H1 (cell line): ENCODE measurements at regions not wholly inside any gene's neighbourhood (a gene's known extent, or its start where the extent isn't known, plus 50 kb on each side); places are given as distances from the start of the nearest gene placed in this dataset.

Experiments used
- CTCF ChIA-PET: fragments of 300-600 bp; sonication (Branson Sonifier 250); formaldehyde crosslinking; loops from one replicate; lab custom pipeline; 2021; ENCODE audit not compliant: partially characterized antibody; lab: Charles Lee
- POLR2A ChIA-PET: fragments of 300-600 bp; sonication (Branson Sonifier 250); formaldehyde crosslinking; loops from one replicate; lab custom pipeline; 2021; ENCODE audit warnings: inconsistent platforms; ENCODE audit not compliant: partially characterized antibody; lab: Charles Lee
- DNase-seq, 2 experiments: peaks; one replicate each; pipeline versions ENCODE4 v3.0.0 to v3.0.0-alpha.2; 2010 to 2022; ENCODE audit warnings: low spot score in 2 of 2, low read depth in 1 of 2, mixed read lengths in 1 of 2
- FAIRE-seq: peaks from 2 replicates; lab custom pipeline; 2011; peaks lifted over from hg19 to GRCh38; lab: Jason Lieb, UNC
- H2AFZ ChIP-seq: 2 replicates; pipeline ENCODE4 v1.8.1; 2012; ENCODE audit warnings: low read length, inconsistent platforms
- H2AK5ac ChIP-seq: 2 replicates; pipeline ENCODE4 v1.6.1; 2013; ENCODE audit warnings: low read depth, low read length
- H2BK120ac ChIP-seq: replicated peaks from 2 replicates; pipeline ENCODE3; 2013; ENCODE audit warnings: low read depth, low read length, inconsistent platforms
- H2BK12ac ChIP-seq: 2 replicates; pipeline ENCODE4 v1.6.1; 2013; ENCODE audit warnings: low read depth, low read length
- H2BK15ac ChIP-seq: 2 replicates; pipeline ENCODE4 v1.6.1; 2013; ENCODE audit warnings: low read length
- H2BK20ac ChIP-seq: 2 replicates; pipeline ENCODE4 v1.6.1; 2013; ENCODE audit warnings: low read length
- H2BK5ac ChIP-seq: 2 replicates; pipeline ENCODE4 v1.6.1; 2013; ENCODE audit warnings: low read depth, low read length
- H3K14ac ChIP-seq: 2 replicates; pipeline ENCODE4 v1.6.1; 2013; ENCODE audit warnings: inconsistent platforms; ENCODE audit not compliant: insufficient read length
- H3K18ac ChIP-seq: 2 replicates; pipeline ENCODE4 v1.6.1; 2013; ENCODE audit warnings: low read length; ENCODE audit errors: extremely low read depth
- H3K23ac ChIP-seq: 2 replicates; pipeline ENCODE4 v1.6.1; 2013; ENCODE audit warnings: inconsistent platforms; ENCODE audit not compliant: insufficient read length
- H3K23me2 ChIP-seq: 2 replicates; pipeline ENCODE4 v1.6.1; 2013; ENCODE audit warnings: low read depth, low read length
- H3K27ac ChIP-seq: 2 replicates; pipeline ENCODE4 v1.6.1; 2011; ENCODE audit warnings: low read depth, low read length, inconsistent platforms
- H3K27me3 ChIP-seq, 4 experiments: replicated peaks in 1 of 4; 1 replicate in 1 of 4; 2 replicates in 3 of 4; pipeline versions ENCODE4 v1.6.1 to v1.8.1; 2011 to 2013; ENCODE audit warnings: low read length in 3 of 4, mild to moderate bottlenecking in 3 of 4, inconsistent platforms in 2 of 4, mixed read lengths in 2 of 4, moderate library complexity in 1 of 4; ENCODE audit not compliant: control insufficient read depth in 3 of 4, insufficient read depth in 3 of 4; ENCODE audit errors: extremely low read depth in 1 of 4
- H3K36me3 ChIP-seq, 4 experiments: 2 replicates each; pipeline versions ENCODE4 v1.6.1 to v1.8.1; 2011 to 2013; ENCODE audit warnings: mild to moderate bottlenecking in 4 of 4, low read length in 3 of 4, moderate library complexity in 2 of 4, control low read depth in 1 of 4, inconsistent platforms in 1 of 4; ENCODE audit not compliant: insufficient read depth in 4 of 4, control insufficient read depth in 2 of 4
- H3K4ac ChIP-seq: replicated peaks from 2 replicates; pipeline ENCODE3; 2013; ENCODE audit warnings: low read length, low read depth, mixed read lengths, inconsistent platforms; ENCODE audit not compliant: insufficient read length
- H3K4me1 ChIP-seq, 4 experiments: replicated peaks in 1 of 4; 1 replicate in 1 of 4; 2 replicates in 3 of 4; pipeline versions ENCODE4 v1.6.1 to v1.8.1; 2011 to 2013; ENCODE audit warnings: low read length in 3 of 4, inconsistent platforms in 2 of 4, mixed read lengths in 1 of 4; ENCODE audit not compliant: insufficient read depth in 4 of 4, control insufficient read depth in 3 of 4
- H3K4me2 ChIP-seq, 2 experiments: 2 replicates each; pipeline versions ENCODE4 v1.6.1 to v1.8.1; 2011 to 2013; ENCODE audit warnings: low read depth in 2 of 2, low read length in 2 of 2, control low read depth in 1 of 2, inconsistent platforms in 1 of 2, mild to moderate bottlenecking in 1 of 2; ENCODE audit not compliant: insufficient read depth in 1 of 2
- H3K4me3 ChIP-seq, 4 experiments: fragments of 200-600, 300-600 bp in 1 of 4; sonication (generic), shearing (Covaris generic), sonication (Bioruptor Twin) in 1 of 4; 2 replicates each; pipeline versions ENCODE4 v1.5.1 to v1.8.1; 2011 to 2016; ENCODE audit warnings: low read length in 4 of 4, low read depth in 3 of 4, control low read depth in 2 of 4, inconsistent platforms in 2 of 4, mild to moderate bottlenecking in 2 of 4, mixed read lengths in 1 of 4, moderate library complexity in 1 of 4; ENCODE audit not compliant: insufficient read depth in 2 of 4; ENCODE audit errors: extremely low read depth in 1 of 4
- H3K56ac ChIP-seq: replicated peaks from 2 replicates; pipeline ENCODE3; 2013; ENCODE audit warnings: low read depth, mild to moderate bottlenecking, mixed read lengths, low read length, inconsistent platforms; ENCODE audit not compliant: insufficient read length
- H3K79me1 ChIP-seq: 2 replicates; pipeline ENCODE4 v1.6.1; 2013; ENCODE audit warnings: low read depth, low read length, control low read depth
- H3K79me2 ChIP-seq, 2 experiments: 2 replicates each; pipeline versions ENCODE4 v1.6.1 to v1.8.1; 2012 to 2013; ENCODE audit warnings: low read length in 2 of 2, mild to moderate bottlenecking in 2 of 2, inconsistent platforms in 1 of 2; ENCODE audit not compliant: insufficient read depth in 2 of 2, control insufficient read depth in 1 of 2
- H3K9ac ChIP-seq, 4 experiments: replicated peaks in 1 of 4; 1 replicate in 1 of 4; 2 replicates in 3 of 4; pipeline versions ENCODE4 v1.6.1 to v1.8.1; 2011 to 2013; ENCODE audit warnings: low read depth in 3 of 4, low read length in 3 of 4, control low read depth in 2 of 4, mild to moderate bottlenecking in 2 of 4, moderate library complexity in 2 of 4, inconsistent platforms in 1 of 4; ENCODE audit errors: extremely low read depth in 1 of 4
- H3K9me3 ChIP-seq, 2 experiments: 2 replicates each; pipeline versions ENCODE4 v1.6.1 to v1.8.1; 2012 to 2013; ENCODE audit warnings: mild to moderate bottlenecking in 2 of 2, moderate library complexity in 2 of 2, control low read depth in 1 of 2, inconsistent platforms in 1 of 2, low read depth in 1 of 2, low read length in 1 of 2, mixed read lengths in 1 of 2; ENCODE audit not compliant: insufficient read depth in 2 of 2
- H4K20me1 ChIP-seq, 2 experiments: replicated peaks in 1 of 2; 2 replicates each; pipeline versions ENCODE3 to v1.8.1; 2011 to 2013; ENCODE audit warnings: inconsistent platforms in 2 of 2, low read length in 2 of 2, mild to moderate bottlenecking in 1 of 2; ENCODE audit not compliant: insufficient read depth in 2 of 2, control insufficient read depth in 1 of 2
- H4K5ac ChIP-seq: 2 replicates; pipeline ENCODE4 v1.6.1; 2013; ENCODE audit warnings: low read length, low read depth, mixed read lengths, inconsistent platforms; ENCODE audit not compliant: insufficient read length
- H4K8ac ChIP-seq: 2 replicates; pipeline ENCODE4 v1.8.0; 2013; ENCODE audit warnings: mild to moderate bottlenecking, moderate library complexity, low read length, inconsistent platforms; ENCODE audit not compliant: insufficient read depth; ENCODE audit errors: extremely low read depth
- H4K91ac ChIP-seq: replicated peaks from 2 replicates; pipeline ENCODE3; 2013; ENCODE audit warnings: low read length, mixed read lengths, inconsistent platforms; ENCODE audit not compliant: insufficient read length
- CREB1 ChIP-seq: IDR thresholded peaks from 2 replicates; pipeline ENCODE4 v1.6.1; 2012; ENCODE audit warnings: inconsistent platforms
- CTCF ChIP-seq, 3 experiments: IDR thresholded peaks; 1 replicate in 2 of 3; 2 replicates in 1 of 3; pipeline versions ENCODE4 v1.5.1 to v1.6.1; 2011; ENCODE audit warnings: low read length in 3 of 3, mild to moderate bottlenecking in 3 of 3, inconsistent platforms in 2 of 3, low read depth in 1 of 3, moderate library complexity in 1 of 3; ENCODE audit not compliant: insufficient read depth in 1 of 3; ENCODE audit errors: control extremely low read depth in 1 of 3
- HDAC6 ChIP-seq: IDR thresholded peaks from one replicate; pipeline ENCODE4 v1.7.1; 2012; ENCODE audit warnings: low read depth, mild to moderate bottlenecking, inconsistent platforms, low read length, moderate library complexity
- RAD21 ChIP-seq, 2 experiments: IDR thresholded peaks in 1 of 2; conservative IDR thresholded peaks in 1 of 2; 2 replicates each; pipeline ENCODE4 v1.6.1; 2011; ENCODE audit warnings: low read depth in 2 of 2, low read length in 2 of 2, improper control_type of control experiment in 1 of 2, inconsistent platforms in 1 of 2, mild to moderate bottlenecking in 1 of 2, moderate library complexity in 1 of 2
- RXRA ChIP-seq: IDR thresholded peaks from 2 replicates; pipeline ENCODE4 v1.6.1; 2011; ENCODE audit warnings: low read depth, mild to moderate bottlenecking, low read length, moderate library complexity; ENCODE audit not compliant: insufficient read depth
- TF ChIP-seq, protein P1 (sequence below): IDR thresholded peaks from 2 replicates; pipeline ENCODE4 v1.6.1; 2012; ENCODE audit warnings: inconsistent platforms

DNA sequence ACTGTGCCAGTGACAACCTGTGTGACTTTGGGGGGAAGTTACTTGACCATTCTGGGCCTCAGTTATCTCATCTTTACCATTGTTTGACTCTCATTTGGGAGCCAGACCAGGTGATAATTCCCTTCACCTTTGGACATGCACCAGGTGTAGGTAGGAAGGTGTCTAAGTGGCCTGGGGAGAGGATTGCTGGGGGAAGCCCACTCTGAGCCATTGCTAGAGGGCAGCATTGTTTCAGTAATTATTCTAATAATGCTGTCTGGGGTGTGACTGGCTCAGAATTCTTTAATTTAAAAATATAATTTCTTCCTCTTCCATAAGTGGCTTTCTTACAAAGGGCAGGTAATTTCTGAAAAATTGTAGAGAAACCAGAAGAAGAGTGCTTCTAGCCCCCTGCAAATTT is 104.3 kb downstream of the RTL9 start:
- H2AK5ac ChIP-seq = no peak overlapping the region
- no peak overlapping the region for H3K23ac ChIP-seq
- H4K20me1 ChIP-seq = no peaks in the 10 kb centered on the region
- CTCF ChIA-PET = interaction anchor here (3.0 kb wide), 1 partner anchor 384 kb away, joined by 13 read pairs; no protein-coding TSS in a partner anchor
- H4K8ac ChIP-seq = no peak overlapping the region
- no peaks in the 10 kb centered on the region for H3K79me2 ChIP-seq
- H2BK15ac ChIP-seq = no peak overlapping the region
- H2BK5ac ChIP-seq = no peak overlapping the region
- H3K56ac ChIP-seq = no peak overlapping the region
- no peaks in the 10 kb centered on the region for H3K9me3 ChIP-seq
- H3K27ac ChIP-seq = no peak overlapping the region
- no peak overlapping the region for H2BK120ac ChIP-seq
- H3K36me3 ChIP-seq = no peaks in the 10 kb centered on the region
- no peak overlapping the region for H2BK12ac ChIP-seq
- FAIRE-seq = peak; percentile 74
- H2AFZ ChIP-seq = no peak overlapping the region
- no peak overlapping the region for H2BK20ac ChIP-seq
- no peaks in the 10 kb centered on the region for H3K27me3 ChIP-seq
- no peak overlapping the region for H3K4me2 ChIP-seq
- POLR2A ChIA-PET = no interaction called here
- no peaks in the 10 kb centered on the region for H3K23me2 ChIP-seq
- no peak overlapping the region for H3K4me3 ChIP-seq
- no peak overlapping the region for H4K5ac ChIP-seq
- TF ChIP-seq CTCF (IDR thresholded peaks at IDR 0.05; ENCODE audit: control extremely low read depth in 1 of 3, insufficient read depth in 1 of 3, low read depth in 1 of 3, low read length in 3 of 3) (peak; percentile 21 to 41 (median 33); a peak in 3 of 4 replicates), CREB1 (no peak), RXRA (no peak), RAD21 (IDR thresholded peaks at IDR 0.05 in 1 of 2, conservative IDR thresholded peaks at IDR 0.05 in 1 of 2; ENCODE audit: low read depth in 2 of 2, low read length in 2 of 2) (peak; percentile 58 to 69), HDAC6 (no peak)
- TF ChIP-seq, protein P1, sequence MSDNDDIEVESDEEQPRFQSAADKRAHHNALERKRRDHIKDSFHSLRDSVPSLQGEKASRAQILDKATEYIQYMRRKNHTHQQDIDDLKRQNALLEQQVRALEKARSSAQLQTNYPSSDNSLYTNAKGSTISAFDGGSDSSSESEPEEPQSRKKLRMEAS = no peak
- TF ChIP-seq, all 59 proteins: peak for 2
- H3K4me1 ChIP-seq = no peaks in the 10 kb centered on the region
- no peak overlapping the region for H3K4ac ChIP-seq
- H4K91ac ChIP-seq = no peak overlapping the region
- no peak overlapping the region for H3K14ac ChIP-seq
- H3K79me1 ChIP-seq = no peaks in the 10 kb centered on the region
- H3K9ac ChIP-seq = no peak overlapping the region
- DNase-seq = no peak
- H3K18ac ChIP-seq = no peak overlapping the region
